GM10266 (cell line): ENCODE measurements at regions not wholly inside any gene's neighbourhood (a gene's known extent, or its start where the extent isn't known, plus 50 kb on each side); places are given as distances from the start of the nearest gene placed in this dataset.

Experiments
- DNase-seq: peaks from one replicate; pipeline ENCODE4 v3.0.0; 2012; ENCODE audit errors: extremely low spot score
- TF ChIP-seq, protein P1 (sequence below): IDR thresholded peaks from 2 replicates; pipeline ENCODE4 v1.5.1; 2012; ENCODE audit warnings: mild to moderate bottlenecking, low read depth; ENCODE audit not compliant: control insufficient read depth, insufficient read depth; ENCODE audit errors: missing control alignments

DNA sequence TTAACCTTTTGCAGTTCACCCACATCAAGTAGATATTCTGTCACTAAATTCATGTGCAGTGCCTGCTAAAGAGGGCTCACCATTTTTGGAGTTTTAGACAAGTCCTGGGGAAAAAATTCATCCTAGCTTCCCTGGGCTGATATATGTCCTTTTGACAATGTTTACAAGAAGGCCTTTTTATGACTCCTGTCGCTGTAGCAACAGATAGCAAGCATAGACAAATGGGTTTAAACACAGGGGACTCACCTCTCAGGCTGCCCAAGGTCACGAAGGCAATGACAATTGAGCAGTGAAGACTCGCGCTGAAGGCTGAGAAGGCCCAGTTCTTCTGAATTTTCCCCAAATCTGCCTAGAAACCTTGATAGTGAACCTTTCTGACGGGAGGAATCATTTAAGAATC is 150.7 kb upstream of the CPM start:
- TF ChIP-seq, protein P1, sequence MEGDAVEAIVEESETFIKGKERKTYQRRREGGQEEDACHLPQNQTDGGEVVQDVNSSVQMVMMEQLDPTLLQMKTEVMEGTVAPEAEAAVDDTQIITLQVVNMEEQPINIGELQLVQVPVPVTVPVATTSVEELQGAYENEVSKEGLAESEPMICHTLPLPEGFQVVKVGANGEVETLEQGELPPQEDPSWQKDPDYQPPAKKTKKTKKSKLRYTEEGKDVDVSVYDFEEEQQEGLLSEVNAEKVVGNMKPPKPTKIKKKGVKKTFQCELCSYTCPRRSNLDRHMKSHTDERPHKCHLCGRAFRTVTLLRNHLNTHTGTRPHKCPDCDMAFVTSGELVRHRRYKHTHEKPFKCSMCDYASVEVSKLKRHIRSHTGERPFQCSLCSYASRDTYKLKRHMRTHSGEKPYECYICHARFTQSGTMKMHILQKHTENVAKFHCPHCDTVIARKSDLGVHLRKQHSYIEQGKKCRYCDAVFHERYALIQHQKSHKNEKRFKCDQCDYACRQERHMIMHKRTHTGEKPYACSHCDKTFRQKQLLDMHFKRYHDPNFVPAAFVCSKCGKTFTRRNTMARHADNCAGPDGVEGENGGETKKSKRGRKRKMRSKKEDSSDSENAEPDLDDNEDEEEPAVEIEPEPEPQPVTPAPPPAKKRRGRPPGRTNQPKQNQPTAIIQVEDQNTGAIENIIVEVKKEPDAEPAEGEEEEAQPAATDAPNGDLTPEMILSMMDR: no peak

DNA sequence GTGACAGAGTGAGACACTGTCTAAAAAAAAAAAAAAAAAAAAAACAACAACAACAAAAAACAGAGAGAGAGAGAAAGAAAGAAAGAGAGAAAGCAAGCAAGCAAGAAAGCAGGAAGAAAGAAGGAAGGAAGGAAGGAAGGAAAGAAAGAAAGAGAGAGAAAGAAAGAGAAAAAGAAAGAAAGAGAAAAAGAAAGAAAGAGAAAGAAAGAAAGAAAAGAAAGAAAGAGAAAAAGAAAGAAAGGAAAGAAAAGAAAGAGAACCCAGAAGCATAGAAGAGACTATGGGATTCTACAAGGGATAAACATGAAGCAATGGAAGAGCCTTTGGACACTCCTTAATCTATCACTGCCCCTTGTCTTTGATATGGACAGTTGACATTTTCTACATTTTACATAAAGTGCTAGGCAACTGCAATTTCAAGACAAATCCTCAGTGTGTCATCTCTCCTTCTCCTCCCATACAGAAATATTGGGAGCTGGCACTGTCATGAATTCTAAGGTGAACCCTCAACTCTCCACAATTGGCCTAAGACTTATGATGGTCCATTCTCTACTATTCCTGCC is 151.9 kb upstream of the CPM start:
- TF ChIP-seq, protein P1: no peak
- DNase-seq: no peak

More for the DNA sequence above, 150.7 kb upstream of the CPM start:
- no peak for DNase-seq

DNA sequence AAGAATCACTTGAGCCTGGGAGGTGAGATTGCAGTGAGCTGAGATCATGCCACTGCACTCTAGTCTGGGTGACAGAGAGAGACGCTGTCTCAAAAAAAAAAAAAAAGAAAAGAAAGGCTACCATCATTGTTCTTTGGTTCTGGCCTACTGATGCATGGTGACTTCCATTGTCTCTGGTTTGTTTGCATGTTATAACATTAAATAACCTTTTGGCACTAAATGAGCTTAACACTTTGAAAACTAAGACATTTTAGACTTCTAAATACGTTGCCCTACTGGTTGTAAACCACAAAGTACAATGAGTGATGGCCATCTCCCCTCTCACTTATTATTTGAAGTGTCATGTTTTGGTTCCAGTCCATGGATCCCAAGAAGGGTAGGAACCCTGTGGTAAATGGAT is 152.9 kb upstream of the CPM start:
- TF ChIP-seq, protein P1: no peak
- DNase-seq: no peak

DNA sequence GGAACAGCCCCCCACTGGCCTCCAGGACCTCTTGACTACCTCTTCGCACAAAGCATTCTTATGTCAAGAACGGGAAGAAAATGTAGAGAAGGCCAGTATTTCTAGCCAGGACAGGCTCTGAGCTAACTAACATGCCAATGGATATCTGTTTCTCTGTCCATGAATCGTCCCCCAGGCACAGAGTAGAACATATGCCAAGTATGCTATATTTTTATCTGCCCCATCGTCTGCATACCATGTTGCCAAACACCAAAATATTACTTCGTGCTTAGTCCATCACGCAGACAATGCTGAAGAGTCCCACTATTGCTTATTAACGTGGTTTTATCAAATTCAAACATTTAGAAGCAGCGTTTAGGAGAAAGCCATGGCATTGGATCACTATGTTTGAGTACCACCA is 151.4 kb upstream of the CPSF6 start:
- DNase-seq: no peak
- TF ChIP-seq, protein P1: no peak

DNA sequence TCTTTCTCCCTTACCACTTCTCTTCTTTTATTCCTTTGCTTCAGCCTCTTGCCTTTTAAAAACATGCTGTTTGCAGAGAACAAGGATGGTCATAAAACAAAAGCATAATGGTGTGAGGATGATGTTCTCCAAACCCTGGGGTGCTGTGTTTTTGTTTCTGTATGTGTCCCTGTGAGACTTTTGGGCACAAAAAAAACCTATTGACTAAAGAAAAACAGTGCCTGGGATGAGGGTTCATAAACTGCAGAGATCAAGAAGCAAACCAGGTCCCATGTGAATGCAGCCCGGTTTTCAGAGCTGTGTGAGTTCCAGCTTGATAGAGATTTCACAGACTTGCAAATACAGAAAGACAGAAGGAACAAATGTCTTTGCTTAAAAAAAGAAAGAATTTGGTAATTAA is 148.6 kb upstream of the CPSF6 start:
- no peak for DNase-seq
- TF ChIP-seq, protein P1: no peak

DNA sequence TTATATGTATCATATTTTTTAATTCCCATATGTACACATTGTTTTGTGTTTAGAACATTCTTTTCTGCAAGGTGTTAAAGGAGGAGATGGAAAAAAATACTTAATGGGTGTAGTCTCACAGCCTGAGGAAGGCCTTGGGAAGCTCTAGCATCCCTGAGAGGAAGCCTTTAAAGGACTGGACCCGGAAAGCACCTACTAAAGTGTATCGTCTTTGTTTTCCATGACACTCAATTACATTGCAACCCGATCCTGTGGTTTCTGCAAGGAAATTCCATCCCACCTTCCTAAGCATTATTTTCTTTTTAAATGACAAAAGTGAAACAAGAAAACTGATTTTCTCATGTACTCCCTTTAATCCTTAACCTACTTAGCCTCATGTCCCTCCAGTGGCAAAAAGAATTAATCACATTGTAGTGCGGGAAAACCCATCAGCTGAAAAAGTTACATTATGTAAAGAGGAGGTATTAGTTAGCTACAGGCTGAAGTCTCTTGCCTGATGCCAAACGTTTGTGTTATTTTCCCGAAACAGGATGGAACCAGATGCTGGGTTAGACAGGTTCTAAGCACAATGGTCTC is 147.8 kb upstream of the CPSF6 start:
- TF ChIP-seq, protein P1: no peak
- DNase-seq: no peak

DNA sequence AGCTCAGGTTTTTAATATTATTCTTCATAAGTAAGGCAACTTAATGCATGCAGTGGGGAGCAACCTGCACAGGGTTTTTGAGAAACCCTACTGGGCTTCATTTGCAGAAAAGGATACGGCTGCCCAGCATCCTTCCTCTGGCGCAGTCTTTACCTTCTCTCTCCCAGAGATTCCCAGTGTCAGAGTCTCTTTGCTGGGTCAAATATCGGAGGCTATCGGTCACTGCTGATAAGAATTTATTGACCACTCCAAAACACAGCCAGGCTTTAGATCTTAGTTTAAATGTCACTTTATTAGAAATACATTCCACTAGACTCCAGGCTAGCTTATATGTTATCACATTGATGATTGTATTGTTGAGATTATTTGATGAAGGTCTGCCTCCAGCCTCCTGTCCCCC is 147.2 kb upstream of the CPSF6 start:
- TF ChIP-seq, protein P1: no peak
- no peak for DNase-seq
